Epithelial cell of proximal tubule (primary cell): ENCODE measurements at regions not wholly inside any gene's neighbourhood (a gene's known extent, or its start where the extent isn't known, plus 50 kb on each side); places are given as distances from the start of the nearest gene placed in this dataset.

Experiments used
- DNase-seq: peaks from one replicate; pipeline ENCODE4 v3.0.0-alpha.2; 2011; ENCODE audit warnings: low read depth
- H3K4me3 ChIP-seq: 2 replicates; pipeline ENCODE4 v1.5.1; 2011; ENCODE audit warnings: low read depth, mild to moderate bottlenecking, low read length
- CTCF ChIP-seq: conservative IDR thresholded peaks from 2 replicates; pipeline ENCODE4 v1.5.1; 2012; ENCODE audit warnings: low read depth, mild to moderate bottlenecking, low read length

GRCh38 chr4:14667624-14668151 lies 334.6 kb upstream of the CPEB2 start:
- no peak for TF ChIP-seq CTCF
- DNase-seq = no peak
- H3K4me3 ChIP-seq = no peak overlapping the region

GRCh38 chr4:14668296-14668695 lies 334.0 kb upstream of the CPEB2 start:
- no peak overlapping the region for H3K4me3 ChIP-seq
- no peak for TF ChIP-seq CTCF
- no peak for DNase-seq

- H3K4me3 ChIP-seq = no peak overlapping the region
- no peak for DNase-seq
- no peak for TF ChIP-seq CTCF
Measured at GRCh38 chr4:14669371-14669770, 332.9 kb upstream of the CPEB2 start.

- TF ChIP-seq CTCF = no peak
- DNase-seq = no peak
Measured at GRCh38 chr4:14671146-14671545, 331.1 kb upstream of the CPEB2 start.

GRCh38 chr4:14675279-14675985 lies 326.8 kb upstream of the CPEB2 start:
- DNase-seq = no peak
- no peak for TF ChIP-seq CTCF
- H3K4me3 ChIP-seq = no peak overlapping the region

More at GRCh38 chr4:14671146-14671545, 331.1 kb upstream of the CPEB2 start:
- no peak overlapping the region for H3K4me3 ChIP-seq

- H3K4me3 ChIP-seq = no peak overlapping the region
- DNase-seq = no peak
- TF ChIP-seq CTCF = no peak
Measured at GRCh38 chr4:14679906-14680305, 322.4 kb upstream of the CPEB2 start.

GRCh38 chr4:14681330-14681729 lies 321.0 kb upstream of the CPEB2 start:
- no peak overlapping the region for H3K4me3 ChIP-seq
- DNase-seq = no peak
- TF ChIP-seq CTCF = no peak
